ENCODE measurements at regions not wholly inside any gene's neighbourhood (a gene's known extent, or its start where the extent isn't known, plus 50 kb on each side); places are given as distances from the start of the nearest gene placed in this dataset.
"Not testable (repeated sequence)": the region's sequence is repeated elsewhere in the genome, so short reads cannot be mapped to it uniquely, and the experiment has no call there.

GRCh38 chr20:59484228-59484627 is 120.1 kb upstream of the PHACTR3 start:
- no peak overlapping the region for H3K4me3 Mint-ChIP-seq
- no peaks in the 10 kb centered on the region for H3K9me3 Mint-ChIP-seq
- no peak for DNase-seq
- CTCF ChIA-PET, result interaction anchor here (0.6 kb wide), 1 partner anchor 184 kb away, joined by 4 read pairs; the partner anchor contains the start of gene EDN3
- POLR2A ChIA-PET, result no interaction called here
- H3K4me1 Mint-ChIP-seq, result no peaks in the 10 kb centered on the region
- no peaks in the 10 kb centered on the region for H3K36me3 Mint-ChIP-seq (ENCODE audit: low read depth)
- no peak overlapping the region for H3K27ac Mint-ChIP-seq
- peaks cover 8% of the 10 kb centered on the region for H3K27me3 Mint-ChIP-seq

- Mint-ChIP-seq H3K9me3 (no peaks in the 10 kb centered on the region), H3K36me3 (ENCODE audit: low read depth) (no peaks in the 10 kb centered on the region), H3K27me3 (peaks cover 4% of the 10 kb centered on the region), H3K27ac (no peak overlapping the region), H3K4me3 (no peak overlapping the region), H3K4me1 (no peaks in the 10 kb centered on the region)
- ChIA-PET POLR2A (no interaction called here), CTCF (no interaction called here)
- no peak for DNase-seq
These were observed 118.5 kb upstream of the PHACTR3 start for GRCh38 chr20:59485576-59486454.

- H3K27me3 Mint-ChIP-seq; H3K4me3 Mint-ChIP-seq; H3K36me3 Mint-ChIP-seq (ENCODE audit: low read depth); H3K9me3 Mint-ChIP-seq; H3K4me1 Mint-ChIP-seq; POLR2A ChIA-PET; DNase-seq; H3K27ac Mint-ChIP-seq; CTCF ChIA-PET: not testable (repeated sequence)
These were observed 115.9 kb upstream of the PHACTR3 start for GRCh38 chr20:59488459-59488858.

- H3K4me1 Mint-ChIP-seq; CTCF ChIA-PET; DNase-seq; H3K36me3 Mint-ChIP-seq (ENCODE audit: low read depth); H3K9me3 Mint-ChIP-seq; H3K27ac Mint-ChIP-seq; H3K27me3 Mint-ChIP-seq; H3K4me3 Mint-ChIP-seq; POLR2A ChIA-PET: not testable (repeated sequence)
These were observed 113.9 kb upstream of the PHACTR3 start for GRCh38 chr20:59490196-59491004.

GRCh38 chr20:59491884-59492283 is 112.5 kb upstream of the PHACTR3 start:
- Mint-ChIP-seq H3K4me1 (no peaks in the 10 kb centered on the region), H3K4me3 (no peak overlapping the region), H3K27ac (no peak overlapping the region), H3K9me3 (no peaks in the 10 kb centered on the region), H3K27me3 (peaks cover 2% of the 10 kb centered on the region), H3K36me3 (ENCODE audit: low read depth) (no peaks in the 10 kb centered on the region)
- no peak for DNase-seq
- POLR2A ChIA-PET, result no interaction called here
- CTCF ChIA-PET, result no interaction called here

GRCh38 chr20:59493926-59494325 is 110.4 kb upstream of the PHACTR3 start:
- H3K4me3 Mint-ChIP-seq, result no peak overlapping the region
- ChIA-PET CTCF (no interaction called here), POLR2A (no interaction called here)
- H3K9me3 Mint-ChIP-seq, result no peaks in the 10 kb centered on the region
- H3K4me1 Mint-ChIP-seq, result no peaks in the 10 kb centered on the region
- no peak for DNase-seq
- no peak overlapping the region for H3K27ac Mint-ChIP-seq
- H3K27me3 Mint-ChIP-seq, result peaks cover 7% of the 10 kb centered on the region
- no peaks in the 10 kb centered on the region for H3K36me3 Mint-ChIP-seq (ENCODE audit: low read depth)

- ChIA-PET CTCF (interaction anchor here (1.4 kb wide), 1 partner anchor 472 kb away, joined by 3 read pairs; no protein-coding TSS in a partner anchor), POLR2A (no interaction called here)
- H3K36me3 Mint-ChIP-seq (ENCODE audit: low read depth), result no peaks in the 10 kb centered on the region
- no peak overlapping the region for H3K4me3 Mint-ChIP-seq
- DNase-seq, result no peak
- no peaks in the 10 kb centered on the region for H3K4me1 Mint-ChIP-seq
- H3K27ac Mint-ChIP-seq, result no peak overlapping the region
- no peaks in the 10 kb centered on the region for H3K9me3 Mint-ChIP-seq
- peaks cover 18% of the 10 kb centered on the region for H3K27me3 Mint-ChIP-seq
These were observed 109.2 kb upstream of the PHACTR3 start for GRCh38 chr20:59495166-59495565.

- no peaks in the 10 kb centered on the region for H3K36me3 Mint-ChIP-seq (ENCODE audit: low read depth)
These were observed 108.3 kb upstream of the PHACTR3 start for GRCh38 chr20:59495894-59496510.

GRCh38 chr20:59498291-59498690 is 106.0 kb upstream of the PHACTR3 start:
- H3K36me3 Mint-ChIP-seq (ENCODE audit: low read depth), result no peaks in the 10 kb centered on the region
- no peaks in the 10 kb centered on the region for H3K9me3 Mint-ChIP-seq
- H3K4me1 Mint-ChIP-seq, result no peaks in the 10 kb centered on the region
- no peak overlapping the region for H3K4me3 Mint-ChIP-seq
- no peak overlapping the region for H3K27ac Mint-ChIP-seq
- CTCF ChIA-PET, result no interaction called here
- POLR2A ChIA-PET, result no interaction called here
- H3K27me3 Mint-ChIP-seq, result peaks cover 32% of the 10 kb centered on the region
- no peak for DNase-seq

More at GRCh38 chr20:59495894-59496510, 108.3 kb upstream of the PHACTR3 start:
- Mint-ChIP-seq H3K4me3 (no peak overlapping the region), H3K9me3 (no peaks in the 10 kb centered on the region), H3K4me1 (no peaks in the 10 kb centered on the region), H3K27ac (no peak overlapping the region), H3K27me3 (peaks cover 27% of the 10 kb centered on the region)
- POLR2A ChIA-PET, result no interaction called here
- CTCF ChIA-PET, result interaction anchor here (0.8 to 1.4 kb wide), 2 partner anchors 473 to 626 kb away, joined by 3 read pairs; no protein-coding TSS in a partner anchor
- peak; percentile 77 for DNase-seq

GRCh38 chr20:59499863-59500262 is 104.5 kb upstream of the PHACTR3 start:
- no peaks in the 10 kb centered on the region for H3K4me1 Mint-ChIP-seq
- no peaks in the 10 kb centered on the region for H3K9me3 Mint-ChIP-seq
- H3K36me3 Mint-ChIP-seq (ENCODE audit: low read depth), result no peaks in the 10 kb centered on the region
- H3K4me3 Mint-ChIP-seq, result no peak overlapping the region
- CTCF ChIA-PET, result no interaction called here
- POLR2A ChIA-PET, result no interaction called here
- no peak for DNase-seq
- peaks cover 32% of the 10 kb centered on the region for H3K27me3 Mint-ChIP-seq
- H3K27ac Mint-ChIP-seq, result no peak overlapping the region

GRCh38 chr20:59508729-59509128 is 95.6 kb upstream of the PHACTR3 start:
- Mint-ChIP-seq H3K4me3 (no peak overlapping the region), H3K4me1 (no peaks in the 10 kb centered on the region), H3K36me3 (ENCODE audit: low read depth) (no peaks in the 10 kb centered on the region), H3K27me3 (peaks cover 16% of the 10 kb centered on the region), H3K27ac (no peak overlapping the region), H3K9me3 (no peaks in the 10 kb centered on the region)
- no peak for DNase-seq
- ChIA-PET CTCF (interaction anchor here (0.7 kb wide), 1 partner anchor 59 kb away, joined by 3 read pairs; no protein-coding TSS in a partner anchor), POLR2A (no interaction called here)

GRCh38 chr20:59512651-59513050 is 91.7 kb upstream of the PHACTR3 start:
- Mint-ChIP-seq H3K9me3 (no peaks in the 10 kb centered on the region), H3K4me3 (no peak overlapping the region), H3K27me3 (peaks cover 41% of the 10 kb centered on the region), H3K36me3 (ENCODE audit: low read depth) (no peaks in the 10 kb centered on the region), H3K27ac (no peak overlapping the region), H3K4me1 (no peaks in the 10 kb centered on the region)
- DNase-seq, result no peak
- POLR2A ChIA-PET, result no interaction called here
- CTCF ChIA-PET, result no interaction called here

GRCh38 chr20:59514554-59514953 is 89.8 kb upstream of the PHACTR3 start:
- H3K36me3 Mint-ChIP-seq (ENCODE audit: low read depth), result no peaks in the 10 kb centered on the region
- H3K4me1 Mint-ChIP-seq, result no peaks in the 10 kb centered on the region
- DNase-seq, result no peak
- no peaks in the 10 kb centered on the region for H3K9me3 Mint-ChIP-seq
- POLR2A ChIA-PET, result no interaction called here
- no peak overlapping the region for H3K4me3 Mint-ChIP-seq
- H3K27ac Mint-ChIP-seq, result no peak overlapping the region
- peaks cover 42% of the 10 kb centered on the region for H3K27me3 Mint-ChIP-seq
- CTCF ChIA-PET, result interaction anchor here (1.7 kb wide), 1 partner anchor 10 kb away, joined by 5 read pairs; no protein-coding TSS in a partner anchor

Measured in activated CD4-positive, alpha-beta T cell treated with anti-CD3 and anti-CD28 coated beads, Interleukin-2, amount 10 ng/mL, durations not matched to agents 7 days and 5 days (primary cell).